Activated CD8-positive, alpha-beta memory T cell treated with anti-CD3 and anti-CD28 coated beads for 4 hours (primary cell): ENCODE measurements at regions not wholly inside any gene's neighbourhood (a gene's known extent, or its start where the extent isn't known, plus 50 kb on each side); places are given as distances from the start of the nearest gene placed in this dataset.

Experiments
- DNase-seq, 2 donors: peaks; one replicate each; pipeline ENCODE4 v3.0.0-alpha.2; 2020; ENCODE audit warnings: low read depth in 2 of 2

DNA sequence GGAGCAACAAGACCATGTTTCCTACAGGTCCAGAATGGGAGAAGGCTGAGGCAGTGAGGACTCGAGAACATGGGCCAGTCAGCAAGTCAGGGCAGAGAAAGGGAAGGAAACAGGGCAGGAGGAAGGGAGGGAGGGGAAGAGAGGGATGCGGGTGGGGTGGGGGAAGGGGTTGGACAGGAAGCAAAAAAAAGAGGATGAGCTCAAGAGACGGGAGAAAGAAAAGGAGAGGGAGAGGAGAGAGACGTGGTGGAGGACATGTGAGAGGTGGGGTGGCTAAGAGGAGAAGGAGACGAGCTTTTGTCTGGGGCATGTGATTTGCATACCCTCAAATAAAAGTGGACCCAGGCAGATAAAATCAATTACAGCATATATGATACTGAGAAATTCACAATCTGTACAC lies 389.5 kb upstream of the B3GAT1 start:
- no peak for DNase-seq

DNA sequence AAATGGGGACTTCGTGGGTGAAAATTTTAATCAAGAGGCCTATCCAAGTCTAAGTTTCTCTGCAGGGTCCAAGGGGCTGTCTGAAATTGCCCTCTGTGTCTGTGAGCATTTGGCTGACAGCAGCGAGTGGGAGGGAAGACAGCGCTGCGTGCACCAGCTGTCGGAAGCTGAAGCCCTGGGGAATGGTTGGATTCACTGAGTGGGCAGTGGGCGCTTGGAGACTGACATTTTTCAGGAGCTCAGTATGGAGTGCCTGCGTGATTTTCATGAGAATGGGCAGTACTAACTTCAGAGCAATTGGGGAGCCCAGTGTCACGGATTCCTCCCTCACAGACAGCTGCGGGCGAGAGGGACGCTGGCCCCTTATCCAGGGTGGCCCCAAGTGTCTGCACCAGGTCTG lies 388.8 kb upstream of the B3GAT1 start:
- no peak for DNase-seq

DNA sequence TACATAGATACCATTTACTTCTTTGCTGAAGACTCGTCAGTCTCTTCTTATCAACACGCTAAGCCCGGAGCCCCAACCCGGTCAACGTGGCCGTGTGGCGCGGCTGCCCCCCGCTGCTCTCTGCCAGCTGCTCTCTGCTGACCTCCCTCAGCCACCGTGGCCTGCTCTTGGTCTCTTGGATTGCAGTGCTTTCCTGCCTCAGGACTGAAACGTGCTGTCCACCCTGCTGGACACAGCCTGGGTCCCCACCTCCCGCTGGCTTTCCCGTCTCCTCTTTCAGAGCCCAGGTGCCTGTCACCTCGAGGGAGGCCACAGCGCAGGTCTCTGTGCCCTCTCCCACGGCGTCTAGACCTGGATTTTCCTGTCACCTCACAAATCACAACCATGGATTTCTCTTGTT lies 388.1 kb upstream of the B3GAT1 start:
- DNase-seq = no peak

DNA sequence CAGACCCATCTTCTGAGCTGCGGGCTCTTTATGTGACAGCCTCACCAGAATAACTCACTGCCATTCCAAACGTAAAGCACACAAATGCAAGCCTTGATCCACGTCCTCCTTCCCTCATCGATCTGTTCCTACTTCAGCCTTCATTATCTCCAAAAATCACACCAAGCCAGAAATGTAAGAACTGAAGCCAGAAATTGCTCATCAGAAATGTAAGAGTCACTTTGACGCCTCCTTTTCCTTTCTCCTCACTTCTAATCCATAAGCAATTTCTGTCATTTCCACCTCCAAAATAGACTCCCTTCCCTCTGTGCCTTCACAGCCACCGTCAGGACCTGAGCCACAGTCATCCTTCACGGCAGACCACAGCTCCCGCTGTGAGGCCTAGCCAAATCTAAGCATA lies 387.3 kb upstream of the B3GAT1 start:
- no peak for DNase-seq

DNA sequence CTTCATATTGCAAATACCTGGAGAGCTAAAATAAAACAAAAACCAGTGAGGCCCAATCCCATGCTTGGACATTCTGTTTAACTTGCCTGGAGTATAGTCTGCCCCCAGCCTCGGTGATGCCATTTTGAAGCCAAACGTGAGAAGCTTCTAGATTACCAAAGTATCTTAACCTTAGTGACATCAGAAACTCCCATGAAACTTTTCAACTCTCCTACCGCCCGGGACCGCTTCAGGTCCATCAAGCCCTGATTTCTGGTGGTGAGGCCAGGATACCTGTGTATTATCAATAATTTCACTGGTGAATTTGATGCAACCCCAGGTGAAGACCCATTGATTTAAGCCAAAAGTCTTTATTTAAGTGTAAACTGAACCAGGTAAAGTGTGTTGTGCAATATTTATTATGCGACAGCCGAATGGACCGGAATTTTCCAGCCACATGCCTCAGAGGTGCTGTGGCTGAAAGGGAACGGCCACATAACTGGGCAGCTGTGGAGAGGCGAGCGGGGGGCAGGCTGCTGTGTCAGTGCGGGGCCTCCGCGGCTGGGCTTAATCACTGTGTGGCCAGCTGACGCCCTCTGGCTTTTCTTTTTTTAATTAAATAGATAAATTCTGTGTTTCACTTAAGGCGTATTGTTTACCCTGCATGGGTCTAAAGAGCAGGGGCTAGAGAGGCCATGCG lies 385.5 kb upstream of the B3GAT1 start:
- DNase-seq = no peak

DNA sequence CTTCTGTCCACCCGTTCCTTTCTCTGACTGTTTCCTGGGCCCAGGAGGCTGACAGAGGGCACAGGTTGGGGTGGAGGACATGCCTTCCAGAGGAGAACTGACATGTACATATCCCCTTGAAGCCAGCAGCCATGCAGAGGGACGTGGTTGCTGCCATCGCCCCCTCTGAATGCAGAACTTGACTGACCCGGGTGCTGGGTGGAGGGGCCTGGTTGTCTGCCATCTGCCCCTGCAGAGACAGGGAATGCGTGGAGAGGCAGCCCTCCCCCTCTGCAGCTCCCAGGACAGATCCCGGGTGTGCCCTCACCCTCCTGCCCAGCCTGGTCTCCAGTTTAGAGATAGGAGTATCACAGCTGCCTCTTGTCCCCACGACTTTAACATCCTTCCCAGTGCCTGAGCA lies 383.0 kb upstream of the B3GAT1 start:
- DNase-seq = no peak

DNA sequence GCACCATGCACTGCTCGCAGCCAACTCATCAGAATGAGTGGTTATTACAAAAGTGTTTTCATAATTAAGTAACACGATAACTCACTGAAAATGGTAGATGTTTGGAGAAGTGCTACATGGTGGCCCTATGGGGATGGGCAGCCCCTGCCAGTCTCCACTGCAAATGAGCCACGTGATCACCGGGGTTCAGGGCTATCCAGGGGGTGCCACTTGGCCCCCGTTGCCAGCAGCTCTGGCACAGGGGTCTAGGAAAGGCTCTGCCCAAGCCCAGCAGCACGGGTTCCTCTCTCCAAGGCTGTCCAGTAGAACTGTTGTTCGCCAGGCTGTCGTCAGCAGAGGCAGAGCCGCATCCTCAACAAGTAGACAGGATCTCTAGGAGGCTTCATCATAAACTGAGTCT lies 382.1 kb upstream of the B3GAT1 start:
- DNase-seq = no peak

DNA sequence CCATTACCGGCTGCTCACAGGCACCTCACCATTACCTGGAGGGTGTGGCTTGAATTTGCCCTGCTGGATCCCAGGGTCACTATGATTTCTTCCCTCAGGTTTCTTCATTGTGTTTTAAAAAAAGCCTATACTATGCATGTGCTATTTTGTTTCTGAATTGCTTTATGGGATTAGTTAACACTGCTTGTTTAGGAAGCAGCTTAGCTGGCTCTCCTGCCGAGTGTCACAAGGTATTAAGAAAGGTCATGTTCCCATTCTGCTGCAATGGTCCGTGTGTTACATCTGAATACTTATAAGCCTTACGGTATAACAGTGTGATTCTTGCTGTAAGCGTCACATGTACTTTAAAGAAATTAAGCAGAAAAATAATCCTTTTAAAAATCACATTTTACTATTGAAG lies 380.6 kb upstream of the B3GAT1 start:
- DNase-seq = no peak

DNA sequence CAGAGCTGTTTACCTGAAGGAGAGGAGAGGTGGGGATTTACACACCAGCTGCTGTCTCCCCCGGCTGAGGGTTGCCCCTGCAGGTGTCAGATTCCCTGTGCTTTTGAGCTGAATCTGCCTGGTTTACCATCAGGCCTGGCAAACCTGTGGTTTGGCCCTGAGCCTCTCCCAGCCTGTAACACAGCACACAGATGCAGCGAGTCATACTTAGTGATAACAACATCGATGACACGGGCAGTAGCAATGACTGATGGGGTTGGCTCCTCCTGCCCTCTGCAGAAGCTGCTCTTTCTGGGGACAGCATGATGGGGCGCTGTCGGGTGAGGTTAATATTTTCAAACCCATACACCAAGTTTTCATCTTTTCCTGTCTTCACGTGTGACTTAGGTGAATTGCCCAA lies 380.0 kb upstream of the B3GAT1 start:
- no peak for DNase-seq

DNA sequence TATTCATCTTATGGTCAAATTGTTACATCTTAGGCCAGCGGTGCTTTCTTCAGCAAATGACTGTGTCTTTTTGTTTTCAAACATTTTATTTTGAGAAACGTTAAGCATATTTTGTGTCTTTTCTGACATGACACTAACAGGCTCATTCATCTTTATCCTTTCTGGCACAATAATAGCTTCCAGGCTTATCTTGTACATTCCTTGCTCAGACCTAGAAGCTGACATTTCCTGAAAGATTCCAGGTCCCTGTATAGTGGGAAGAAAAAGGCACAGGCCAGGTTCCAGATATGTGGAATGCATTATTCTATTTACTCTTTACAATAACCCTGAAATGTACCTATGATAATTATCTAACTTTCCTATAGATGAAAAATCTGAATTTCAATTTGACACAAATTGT lies 379.1 kb upstream of the B3GAT1 start:
- no peak for DNase-seq

DNA sequence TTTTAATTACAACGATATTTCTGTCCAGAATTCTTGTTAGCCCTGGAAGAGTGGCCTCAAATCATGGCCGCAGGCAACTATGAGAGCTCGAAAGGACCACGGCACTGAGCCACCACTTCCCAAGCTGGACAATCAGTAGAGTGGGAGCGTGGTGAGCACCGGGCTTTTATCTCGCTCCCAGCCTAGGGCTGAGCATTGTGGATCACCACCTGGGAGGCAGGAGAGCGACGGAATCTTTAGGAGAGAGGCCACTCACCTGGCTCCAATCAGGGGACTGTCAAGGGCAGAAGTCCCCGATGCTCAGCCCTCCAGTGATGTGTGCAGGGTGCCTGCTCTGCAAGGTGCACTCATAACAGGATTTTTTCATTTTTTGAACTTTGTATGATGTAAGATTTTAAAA lies 377.1 kb upstream of the B3GAT1 start:
- no peak for DNase-seq

DNA sequence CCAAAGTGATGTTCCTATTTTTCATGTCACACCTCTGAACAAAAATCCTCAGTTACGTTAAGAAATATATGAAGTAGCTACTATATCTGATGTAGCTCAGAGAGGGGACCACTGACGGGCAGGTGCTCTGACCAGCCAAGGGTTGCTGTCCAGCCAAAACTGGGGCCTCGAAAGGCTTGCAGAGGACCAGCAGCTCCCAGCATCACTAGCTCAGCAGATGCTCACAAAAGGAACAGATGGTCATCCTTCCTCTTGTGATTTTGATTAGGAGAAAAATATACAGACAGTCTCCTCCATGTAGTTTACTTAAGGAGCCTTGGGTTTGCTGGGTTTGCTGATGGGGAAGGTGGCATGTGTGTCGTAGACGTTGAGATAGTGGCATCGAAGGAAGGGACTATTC lies 374.6 kb upstream of the B3GAT1 start:
- no peak for DNase-seq

DNA sequence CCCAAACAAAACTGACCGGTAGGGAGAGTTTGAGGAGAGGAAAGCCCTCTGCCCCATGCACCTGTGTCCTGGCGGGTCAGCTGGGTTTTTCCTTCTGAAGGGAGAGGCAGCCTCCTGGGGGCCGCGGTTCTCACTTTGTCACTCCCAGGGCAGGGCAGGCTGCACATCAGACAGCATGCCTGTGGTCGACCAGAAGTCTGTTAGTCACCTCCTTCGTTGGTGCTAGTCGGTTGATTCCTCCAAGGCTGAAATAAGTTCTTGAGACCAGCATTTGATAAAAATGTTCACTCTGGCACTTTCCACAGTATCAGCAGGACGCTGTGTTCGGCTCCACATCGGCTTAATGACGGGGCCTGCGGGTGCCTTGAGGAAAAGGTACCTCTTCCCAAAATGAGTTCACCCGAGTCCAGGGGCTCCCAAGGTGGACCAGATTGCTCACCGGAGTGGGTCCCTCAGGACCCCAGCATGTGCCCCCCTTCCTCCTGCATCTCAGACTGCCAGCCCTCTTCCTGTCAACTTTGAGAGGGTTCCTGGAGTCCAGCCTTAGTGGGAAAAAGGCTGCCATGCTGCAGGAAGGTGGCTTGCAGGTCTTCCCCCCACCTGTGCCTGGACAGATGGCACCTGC lies 373.7 kb upstream of the B3GAT1 start:
- no peak for DNase-seq

DNA sequence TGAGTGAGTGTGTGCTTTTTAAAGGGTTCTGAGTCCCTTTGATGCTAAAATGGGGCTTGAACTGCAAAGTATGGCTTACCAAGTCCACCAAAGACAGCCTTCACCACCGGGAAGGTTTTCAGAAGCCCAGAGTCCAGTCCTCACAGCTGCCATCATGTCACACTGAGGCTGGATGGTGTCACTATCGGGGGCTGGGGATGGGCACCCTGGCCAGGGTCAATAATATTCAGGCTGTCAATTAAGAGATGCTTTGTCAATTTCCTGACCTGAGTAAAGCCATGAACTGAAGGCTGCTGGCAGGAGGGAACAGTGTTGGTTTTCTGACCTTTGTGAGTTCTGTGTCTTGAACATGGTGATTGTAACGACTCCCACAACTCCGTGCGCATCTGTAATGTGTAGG lies 373.0 kb upstream of the B3GAT1 start:
- no peak for DNase-seq

DNA sequence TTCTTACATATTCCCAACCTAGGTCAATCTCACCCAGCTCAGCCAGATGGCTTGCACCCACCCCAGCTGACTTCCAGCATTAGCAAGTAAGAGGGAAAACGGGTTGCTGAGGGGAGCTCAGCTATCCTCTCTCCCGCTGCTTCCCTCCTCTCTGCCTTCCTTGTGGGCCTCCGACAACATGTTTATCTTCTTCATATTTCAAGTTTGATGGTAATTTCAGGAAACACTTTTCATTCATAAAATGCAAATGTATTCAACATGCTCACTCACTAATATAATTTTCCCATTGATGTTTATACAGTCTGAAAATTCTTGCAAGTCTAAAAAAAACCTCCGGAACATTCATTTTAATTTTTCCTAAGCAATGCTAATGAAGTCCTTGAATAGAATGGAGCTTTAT lies 372.5 kb upstream of the B3GAT1 start:
- no peak for DNase-seq

DNA sequence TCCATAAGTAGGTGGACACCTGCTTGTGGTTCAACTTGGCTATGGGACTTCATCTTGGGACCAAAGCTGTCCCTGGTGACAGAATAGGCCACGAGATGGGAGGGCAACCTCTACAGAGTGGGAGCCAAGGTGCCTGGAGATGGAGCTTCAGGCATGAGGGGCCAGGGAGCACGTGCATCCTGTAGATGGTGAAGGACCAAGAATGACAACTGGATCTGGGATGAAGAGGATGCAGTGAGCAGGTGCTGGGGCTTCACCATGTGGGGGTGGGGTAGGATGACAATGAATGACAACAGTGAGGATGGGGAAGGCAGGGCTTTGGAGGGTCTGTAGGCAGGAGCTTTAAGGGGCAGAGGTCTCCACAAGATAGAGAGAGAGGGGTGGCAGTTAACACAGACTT lies 372.0 kb upstream of the B3GAT1 start:
- no peak for DNase-seq

DNA sequence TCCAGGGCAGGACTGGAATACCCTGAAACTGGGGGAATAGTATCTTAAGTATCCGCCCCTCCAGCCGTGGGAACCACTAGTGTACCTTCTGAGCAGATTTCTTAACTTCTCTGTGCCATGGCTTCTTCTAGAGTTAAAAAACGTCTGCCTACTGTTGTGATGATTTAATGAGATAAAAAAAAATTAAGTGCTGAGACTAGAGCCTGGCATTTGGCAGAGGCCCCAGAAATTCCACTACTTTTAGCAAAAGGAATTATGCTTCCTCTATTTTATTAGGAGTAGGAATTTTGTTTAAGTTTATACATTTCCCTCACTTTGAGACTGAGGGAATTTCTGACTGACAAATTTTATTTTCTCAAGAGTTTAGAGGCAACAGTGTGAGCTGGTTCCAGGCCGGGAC lies 371.2 kb upstream of the B3GAT1 start:
- no peak for DNase-seq

DNA sequence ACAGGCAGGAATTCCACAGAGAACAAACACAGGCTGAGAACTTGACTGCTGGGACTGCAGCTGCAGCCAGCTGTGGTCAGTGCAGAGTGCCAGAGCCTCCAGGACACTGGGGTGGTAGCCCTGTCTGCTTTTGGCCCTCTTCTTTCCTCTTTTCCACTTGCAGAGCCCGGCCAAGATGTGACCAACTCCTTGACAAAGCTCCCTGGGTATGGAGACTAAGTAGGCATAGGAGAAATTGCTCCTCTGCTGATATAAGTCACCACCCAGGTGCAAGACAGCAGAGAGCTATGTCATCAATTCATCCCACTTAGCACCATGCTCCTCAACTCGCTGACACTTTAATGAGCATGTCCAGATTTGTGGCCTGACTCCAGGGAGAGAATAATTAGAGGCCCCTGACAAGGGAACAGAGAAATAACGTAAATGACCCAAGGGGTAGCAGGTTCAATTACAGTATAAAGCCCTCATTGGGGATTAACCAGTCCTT lies 369.4 kb upstream of the B3GAT1 start:
- DNase-seq = no peak

DNA sequence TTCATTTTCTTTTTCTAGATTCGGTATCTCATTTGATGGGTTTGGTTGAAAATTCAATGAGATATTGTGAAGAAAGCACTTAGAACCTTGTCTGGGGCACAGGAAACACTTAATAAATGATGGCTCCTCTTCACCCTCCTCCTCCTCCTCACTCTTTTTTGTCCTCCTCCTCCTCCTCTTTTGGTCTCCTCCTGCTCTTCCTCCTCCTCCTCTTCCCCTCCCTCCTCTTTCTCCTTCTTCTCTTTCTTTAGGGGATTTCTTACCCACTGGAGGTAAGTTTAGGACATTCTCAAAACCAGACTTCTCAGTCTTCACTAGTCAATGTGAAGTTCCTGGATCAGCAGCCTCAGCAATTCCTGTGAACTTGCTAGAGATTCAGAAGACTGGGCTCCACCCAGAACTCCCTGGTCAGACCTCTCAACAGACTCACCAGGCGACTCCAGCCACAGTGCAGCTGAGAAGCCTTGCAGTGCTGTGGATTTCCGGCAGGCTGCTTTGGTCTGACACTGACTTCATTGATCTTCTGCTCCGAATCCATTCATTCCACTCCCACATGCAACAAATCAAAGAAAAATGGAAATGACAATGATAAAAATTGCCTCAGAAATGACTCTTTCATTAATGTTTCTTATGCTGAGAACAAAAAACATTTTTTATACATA lies 368.6 kb upstream of the B3GAT1 start:
- DNase-seq = no peak

DNA sequence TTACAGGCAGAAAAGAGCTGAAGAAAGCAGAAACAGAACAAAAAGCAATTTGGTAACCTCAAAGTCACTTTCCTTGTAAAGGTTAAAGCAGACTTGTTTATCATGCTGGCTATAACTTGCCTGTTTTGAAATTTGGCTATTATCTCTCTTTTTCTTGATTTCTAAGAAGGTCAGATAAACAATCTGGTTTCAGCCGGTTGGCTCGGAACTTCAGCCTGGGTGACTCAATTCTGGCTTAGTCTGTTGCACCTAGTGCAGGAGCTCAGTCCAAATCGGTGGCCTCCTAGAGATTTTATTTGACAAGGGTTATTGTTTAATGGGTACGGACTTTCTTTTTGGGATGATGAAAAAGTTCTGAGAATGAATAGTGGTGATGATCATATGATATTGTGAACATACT lies 367.1 kb upstream of the B3GAT1 start:
- no peak for DNase-seq

DNA sequence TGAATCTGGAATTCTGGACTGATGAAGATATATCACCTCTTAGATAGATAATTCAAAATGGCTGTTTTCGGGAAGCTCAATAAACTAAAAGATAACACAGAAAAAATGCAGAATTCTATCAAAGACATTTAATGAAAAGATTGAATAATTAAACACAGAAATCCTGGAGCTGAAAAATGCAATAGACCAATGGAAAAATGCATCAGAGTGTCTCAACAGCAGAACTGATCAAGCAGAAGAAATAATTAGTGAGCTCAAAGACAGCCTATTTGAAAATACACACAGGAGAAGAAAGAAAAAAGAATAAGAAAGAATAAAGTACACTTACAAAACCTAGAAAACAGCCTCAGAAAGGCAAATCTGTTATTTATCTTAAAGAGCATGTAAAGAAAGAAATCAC lies 356.4 kb upstream of the B3GAT1 start:
- DNase-seq = no peak

DNA sequence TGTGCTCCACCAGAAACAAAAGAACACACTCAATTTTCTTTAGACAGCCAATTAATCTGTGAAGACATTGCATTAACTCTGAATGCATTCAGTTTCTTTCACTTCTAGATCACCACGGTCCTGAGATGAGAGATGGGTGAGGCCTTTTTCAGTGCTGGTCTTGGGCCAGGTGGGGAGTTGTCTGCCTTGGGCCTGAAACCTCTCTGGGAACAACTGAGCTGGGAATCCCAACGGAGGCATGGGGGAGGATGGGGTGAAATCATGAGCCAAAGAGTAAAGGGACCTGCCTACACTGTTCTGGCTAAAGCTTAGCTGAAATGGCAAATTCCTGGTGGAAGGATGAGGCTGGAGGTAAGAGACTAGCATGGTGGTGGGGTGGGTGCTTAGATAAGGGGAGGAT lies 353.5 kb upstream of the B3GAT1 start:
- DNase-seq = no peak

DNA sequence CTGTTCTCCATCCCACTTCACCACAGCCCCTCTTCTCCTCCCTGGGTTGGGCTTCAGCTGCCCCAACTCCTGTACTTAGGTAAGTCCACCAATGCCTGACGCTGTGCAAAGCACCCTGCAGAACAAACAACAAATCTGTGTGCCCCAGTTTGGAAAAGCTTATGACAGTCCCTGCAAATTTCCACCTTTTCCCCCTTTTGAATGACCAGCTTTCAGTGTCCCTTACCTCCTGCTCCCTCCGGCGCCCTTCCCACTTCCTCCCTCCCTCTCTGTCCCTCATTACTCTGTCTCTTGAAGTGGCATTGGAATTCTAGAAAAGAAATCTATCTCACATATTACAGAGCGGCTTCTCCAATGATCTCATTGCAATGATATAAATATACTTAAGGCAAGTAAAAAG lies 352.9 kb upstream of the B3GAT1 start:
- no peak for DNase-seq
